ENCODE measurements at regions not wholly inside any gene's neighbourhood (a gene's known extent, or its start where the extent isn't known, plus 50 kb on each side); places are given as distances from the start of the nearest gene placed in this dataset.

- Mint-ChIP-seq H3K4me3 (no peak overlapping the region), H3K9me3 (ENCODE audit: insufficient read depth) (no peaks in the 10 kb centered on the region), H3K27ac (no peak overlapping the region), H3K4me1 (no peaks in the 10 kb centered on the region), H3K27me3 (no peaks in the 10 kb centered on the region)
- H3K4me3 ChIP-seq (ENCODE audit: control extremely low read depth in 1 of 5, extremely low read depth in 1 of 5, insufficient read depth in 1 of 5, low read depth in 2 of 5, low read length in 4 of 5) = no peak overlapping the region
- TF ChIP-seq CTCF (IDR thresholded peaks at IDR 0.05) (no peak), EZH2 (IDR thresholded peaks at IDR 0.05; ENCODE audit: borderline replicate concordance, insufficient read depth, low read depth, low read length, poor library complexity, severe bottlenecking) (no peak)
- H3K79me2 ChIP-seq (ENCODE audit: control insufficient read depth, insufficient read depth, low read length) = no peaks in the 10 kb centered on the region
- no peaks in the 10 kb centered on the region for H3K27me3 ChIP-seq (replicated peaks in 1 of 4; ENCODE audit: control extremely low read depth in 1 of 4, control insufficient read depth in 3 of 4, insufficient read depth in 4 of 4, low read length in 3 of 4)
- H2AFZ ChIP-seq (ENCODE audit: insufficient read depth, low read depth, low read length, poor library complexity, severe bottlenecking) = no peak overlapping the region
- H3K9me3 ChIP-seq (ENCODE audit: control extremely low read depth in 1 of 3, control insufficient read depth in 2 of 3, insufficient read depth in 1 of 3, low read length in 2 of 3) = no peaks in the 10 kb centered on the region
- H3K27ac ChIP-seq (ENCODE audit: low read length in 2 of 2) = no peak overlapping the region
- intact Hi-C loops (cut with micrococcal nuclease) = no loop called here
- H3K9ac ChIP-seq (ENCODE audit: low read length) = no peak overlapping the region
- no peak overlapping the region for H3K4me2 ChIP-seq (replicated peaks; ENCODE audit: low read depth, low read length, poor library complexity, severe bottlenecking)
- no peak for DNase-seq
- H4K20me1 ChIP-seq (ENCODE audit: control insufficient read depth, insufficient read depth, low read length, poor library complexity, severe bottlenecking) = no peaks in the 10 kb centered on the region
- WGBS (ENCODE audit: insufficient coverage) = 86% methylated on average over 1 of the region's 2 CpGs
- no peak for ATAC-seq (ENCODE audit: low read depth)
- no peaks in the 10 kb centered on the region for H3K4me1 ChIP-seq (ENCODE audit: control insufficient read depth in 2 of 2, insufficient read depth in 2 of 2, low read length in 2 of 2)
- no peaks in the 10 kb centered on the region for H3K36me3 ChIP-seq (replicated peaks in 1 of 2; ENCODE audit: control extremely low read depth in 1 of 2, control insufficient read depth in 1 of 2, extremely low read depth in 1 of 2, insufficient read depth in 2 of 2, low read length in 1 of 2)
- CTCF ChIA-PET = no interaction called here
- POLR2A ChIA-PET = no interaction called here
These were observed 2249.1 kb downstream of the NCAM2 start for GRCh38 chr21:23247334-23247733.

- H3K4me3 Mint-ChIP-seq = no peak overlapping the region
- no peaks in the 10 kb centered on the region for H3K79me2 ChIP-seq (ENCODE audit: control insufficient read depth, insufficient read depth, low read length)
- no peak for ATAC-seq (ENCODE audit: low read depth)
- no peak overlapping the region for H3K4me3 ChIP-seq (ENCODE audit: control extremely low read depth in 1 of 5, extremely low read depth in 1 of 5, insufficient read depth in 1 of 5, low read depth in 2 of 5, low read length in 4 of 5)
- no peaks in the 10 kb centered on the region for H3K27me3 Mint-ChIP-seq
- no peak overlapping the region for H3K4me2 ChIP-seq (replicated peaks; ENCODE audit: low read depth, low read length, poor library complexity, severe bottlenecking)
- TF ChIP-seq CTCF (IDR thresholded peaks at IDR 0.05) (no peak), EZH2 (IDR thresholded peaks at IDR 0.05; ENCODE audit: borderline replicate concordance, insufficient read depth, low read depth, low read length, poor library complexity, severe bottlenecking) (no peak)
- intact Hi-C loops (cut with micrococcal nuclease) = no loop called here
- no peak overlapping the region for H3K9ac ChIP-seq (ENCODE audit: low read length)
- no peaks in the 10 kb centered on the region for H3K9me3 ChIP-seq (ENCODE audit: control extremely low read depth in 1 of 3, control insufficient read depth in 2 of 3, insufficient read depth in 1 of 3, low read length in 2 of 3)
- ChIA-PET POLR2A (no interaction called here), CTCF (no interaction called here)
- no peaks in the 10 kb centered on the region for H3K36me3 ChIP-seq (replicated peaks in 1 of 2; ENCODE audit: control extremely low read depth in 1 of 2, control insufficient read depth in 1 of 2, extremely low read depth in 1 of 2, insufficient read depth in 2 of 2, low read length in 1 of 2)
- no peak for DNase-seq
- no CpG with 5 or more reads among the region's 2 CpGs for WGBS (ENCODE audit: insufficient coverage)
- no peak overlapping the region for H2AFZ ChIP-seq (ENCODE audit: insufficient read depth, low read depth, low read length, poor library complexity, severe bottlenecking)
- no peak overlapping the region for H3K27ac Mint-ChIP-seq
- H4K20me1 ChIP-seq (ENCODE audit: control insufficient read depth, insufficient read depth, low read length, poor library complexity, severe bottlenecking) = no peaks in the 10 kb centered on the region
- no peaks in the 10 kb centered on the region for H3K4me1 ChIP-seq (ENCODE audit: control insufficient read depth in 2 of 2, insufficient read depth in 2 of 2, low read length in 2 of 2)
- H3K27me3 ChIP-seq (replicated peaks in 1 of 4; ENCODE audit: control extremely low read depth in 1 of 4, control insufficient read depth in 3 of 4, insufficient read depth in 4 of 4, low read length in 3 of 4) = no peaks in the 10 kb centered on the region
- no peaks in the 10 kb centered on the region for H3K4me1 Mint-ChIP-seq
- H3K27ac ChIP-seq (ENCODE audit: low read length in 2 of 2) = no peak overlapping the region
- H3K9me3 Mint-ChIP-seq (ENCODE audit: insufficient read depth) = no peaks in the 10 kb centered on the region
These were observed 2247.0 kb downstream of the NCAM2 start for GRCh38 chr21:23245255-23245654.

Measured in B cell (primary cell).